ENCODE measurements at regions not wholly inside any gene's neighbourhood (a gene's known extent, or its start where the extent isn't known, plus 50 kb on each side); places are given as distances from the start of the nearest gene placed in this dataset.

DNA sequence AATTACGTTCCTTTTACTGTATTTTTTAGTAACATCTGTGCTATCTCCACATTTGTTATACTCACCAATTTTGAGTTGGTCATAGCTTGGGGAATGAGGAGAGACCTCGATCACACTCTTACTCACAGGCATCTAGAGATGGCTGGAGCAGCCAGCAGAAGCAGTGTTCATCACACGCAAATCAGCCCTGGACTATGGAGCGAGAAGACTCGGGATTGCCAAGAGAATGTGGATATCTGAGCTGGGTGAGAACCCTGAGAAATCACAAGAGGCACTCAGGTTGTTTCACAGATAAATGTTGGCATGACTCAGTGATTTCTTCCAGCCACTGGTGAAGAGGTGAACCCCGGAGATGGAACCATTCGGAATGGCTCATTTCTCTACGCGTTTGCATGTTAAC is 820.1 kb upstream of the IGFBP3 start:
- DNase-seq (ENCODE audit: low spot score in 2 of 2), result no peak
- H3K4me3 ChIP-seq (ENCODE audit: low read depth, poor library complexity, severe bottlenecking), result no peak overlapping the region
- WGBS, 2 donors, result 95 to 97% methylated on average over 9 of the region's 9 CpGs
- intact Hi-C loops (cut with DNase I; ENCODE audit: low total_unique reads), result no loop called here
- no peak for TF ChIP-seq POLR2A (IDR thresholded peaks at IDR 0.05)
- TF ChIP-seq, protein P1, sequence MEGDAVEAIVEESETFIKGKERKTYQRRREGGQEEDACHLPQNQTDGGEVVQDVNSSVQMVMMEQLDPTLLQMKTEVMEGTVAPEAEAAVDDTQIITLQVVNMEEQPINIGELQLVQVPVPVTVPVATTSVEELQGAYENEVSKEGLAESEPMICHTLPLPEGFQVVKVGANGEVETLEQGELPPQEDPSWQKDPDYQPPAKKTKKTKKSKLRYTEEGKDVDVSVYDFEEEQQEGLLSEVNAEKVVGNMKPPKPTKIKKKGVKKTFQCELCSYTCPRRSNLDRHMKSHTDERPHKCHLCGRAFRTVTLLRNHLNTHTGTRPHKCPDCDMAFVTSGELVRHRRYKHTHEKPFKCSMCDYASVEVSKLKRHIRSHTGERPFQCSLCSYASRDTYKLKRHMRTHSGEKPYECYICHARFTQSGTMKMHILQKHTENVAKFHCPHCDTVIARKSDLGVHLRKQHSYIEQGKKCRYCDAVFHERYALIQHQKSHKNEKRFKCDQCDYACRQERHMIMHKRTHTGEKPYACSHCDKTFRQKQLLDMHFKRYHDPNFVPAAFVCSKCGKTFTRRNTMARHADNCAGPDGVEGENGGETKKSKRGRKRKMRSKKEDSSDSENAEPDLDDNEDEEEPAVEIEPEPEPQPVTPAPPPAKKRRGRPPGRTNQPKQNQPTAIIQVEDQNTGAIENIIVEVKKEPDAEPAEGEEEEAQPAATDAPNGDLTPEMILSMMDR (IDR thresholded peaks at IDR 0.05), result no peak

DNA sequence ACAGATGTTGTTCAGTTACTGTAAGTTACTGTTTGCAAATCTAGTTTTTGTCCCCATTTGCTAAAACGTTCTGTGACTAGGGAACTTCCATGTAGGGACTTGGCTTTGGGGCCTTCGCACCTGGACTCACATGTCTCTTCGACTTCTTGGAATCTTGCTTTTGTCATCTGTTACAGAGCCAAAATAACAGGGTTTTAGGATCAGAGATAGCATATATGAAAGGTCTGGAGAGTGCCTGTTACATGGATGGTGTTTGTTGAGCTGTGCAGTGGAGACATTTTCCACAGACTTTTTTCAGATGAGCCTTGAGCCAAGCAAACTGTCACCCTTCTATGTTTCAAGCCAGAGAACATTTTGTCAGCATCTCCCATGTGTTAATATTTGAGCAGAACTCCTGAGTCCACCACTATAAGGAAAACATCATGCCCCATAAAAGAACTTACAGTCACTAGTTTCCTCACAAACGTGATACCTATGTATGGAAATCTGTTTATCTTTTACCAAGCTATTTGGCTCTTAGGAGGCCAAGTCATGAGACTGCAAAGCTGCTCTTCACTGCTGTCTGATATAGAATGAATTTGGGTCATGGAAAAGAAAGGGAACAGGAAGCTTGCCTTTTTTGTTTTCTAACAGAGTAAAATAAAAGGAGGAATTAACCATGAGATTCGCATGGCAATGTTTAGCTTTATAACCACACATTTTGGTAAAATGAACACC is 818.6 kb upstream of the IGFBP3 start:
- H3K4me3 ChIP-seq (ENCODE audit: low read depth, poor library complexity, severe bottlenecking), result no peak overlapping the region
- intact Hi-C loops (cut with DNase I; ENCODE audit: low total_unique reads), result no loop called here
- 78% methylated on average over 5 of the region's 5 CpGs for WGBS, 2 donors
- DNase-seq (ENCODE audit: low spot score in 2 of 2), result no peak
- no peak for TF ChIP-seq POLR2A (IDR thresholded peaks at IDR 0.05)
- TF ChIP-seq, protein P1 (IDR thresholded peaks at IDR 0.05), result no peak

DNA sequence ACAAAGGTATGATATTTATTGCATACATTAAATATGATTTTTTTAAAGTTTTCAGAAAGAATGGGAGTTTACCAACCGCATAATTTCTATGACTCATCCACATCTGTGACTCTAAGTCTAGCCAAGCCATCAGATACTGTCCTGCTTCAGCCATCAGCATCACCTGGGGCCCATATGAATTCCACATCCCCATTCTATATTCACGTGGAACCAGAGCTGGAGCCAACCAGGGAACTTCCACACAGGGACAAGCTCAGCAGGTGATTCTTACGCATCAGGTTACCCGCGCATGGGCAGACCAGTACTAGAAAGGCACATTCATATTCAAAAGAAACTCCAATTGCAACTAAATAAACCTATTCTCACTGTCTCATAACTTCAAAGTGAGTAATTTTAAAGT is 817.7 kb upstream of the IGFBP3 start:
- 83 to 86% methylated on average over 5 of the region's 5 CpGs for WGBS, 2 donors
- intact Hi-C loops (cut with DNase I; ENCODE audit: low total_unique reads), result no loop called here
- no peak for DNase-seq (ENCODE audit: low spot score in 2 of 2)
- no peak overlapping the region for H3K4me3 ChIP-seq (ENCODE audit: low read depth, poor library complexity, severe bottlenecking)
- no peak for TF ChIP-seq POLR2A (IDR thresholded peaks at IDR 0.05)
- TF ChIP-seq, protein P1 (IDR thresholded peaks at IDR 0.05), result no peak

DNA sequence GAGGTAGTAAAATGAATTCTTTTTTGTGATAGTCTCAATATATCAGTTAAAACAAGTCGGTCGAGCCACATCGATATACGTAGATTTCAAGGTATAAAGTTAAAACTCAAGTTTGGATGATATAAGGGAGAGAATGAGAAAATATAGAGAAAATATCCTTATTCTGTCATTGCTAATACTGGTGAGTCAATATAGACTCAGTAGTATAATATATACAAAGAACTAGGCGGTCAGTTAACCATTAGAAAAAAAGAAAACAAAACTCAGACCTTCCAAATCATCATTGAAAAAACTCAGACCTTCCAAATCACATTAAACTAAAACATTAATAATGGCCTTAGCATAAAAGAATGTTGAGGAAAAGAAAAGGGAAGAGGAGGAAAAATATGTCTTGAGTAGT is 817.1 kb upstream of the IGFBP3 start:
- H3K4me3 ChIP-seq (ENCODE audit: low read depth, poor library complexity, severe bottlenecking), result no peak overlapping the region
- 95 to 96% methylated on average over 5 of the region's 5 CpGs for WGBS, 2 donors
- no peak for DNase-seq (ENCODE audit: low spot score in 2 of 2)
- TF ChIP-seq, protein P1 (IDR thresholded peaks at IDR 0.05), result no peak
- TF ChIP-seq POLR2A (IDR thresholded peaks at IDR 0.05), result no peak
- intact Hi-C loops (cut with DNase I; ENCODE audit: low total_unique reads), result no loop called here

DNA sequence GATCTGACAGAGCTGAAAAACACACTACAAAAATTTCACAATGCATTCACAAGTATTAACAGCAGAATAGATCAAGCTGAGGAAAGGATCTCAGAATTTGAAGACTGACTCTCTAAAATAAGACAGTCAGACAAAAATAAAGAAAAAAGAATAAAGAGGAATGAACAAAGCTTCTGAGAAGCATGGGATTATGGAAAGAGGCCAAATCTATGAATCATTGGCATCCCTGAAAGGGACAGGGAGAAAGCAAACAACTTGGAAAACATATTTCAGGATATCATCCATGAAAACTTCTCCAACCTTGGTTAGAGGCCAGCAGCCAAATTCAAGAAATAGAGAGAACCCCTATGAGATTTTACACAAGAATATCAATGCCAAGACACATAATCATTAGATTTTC is 804.8 kb upstream of the IGFBP3 start:
- intact Hi-C loops (cut with DNase I; ENCODE audit: low total_unique reads), result no loop called here
- DNase-seq (ENCODE audit: low spot score in 2 of 2), result no peak
- TF ChIP-seq, protein P1 (IDR thresholded peaks at IDR 0.05), result no peak
- TF ChIP-seq POLR2A (IDR thresholded peaks at IDR 0.05), result no peak
- H3K4me3 ChIP-seq (ENCODE audit: low read depth, poor library complexity, severe bottlenecking), result no peak overlapping the region

DNA sequence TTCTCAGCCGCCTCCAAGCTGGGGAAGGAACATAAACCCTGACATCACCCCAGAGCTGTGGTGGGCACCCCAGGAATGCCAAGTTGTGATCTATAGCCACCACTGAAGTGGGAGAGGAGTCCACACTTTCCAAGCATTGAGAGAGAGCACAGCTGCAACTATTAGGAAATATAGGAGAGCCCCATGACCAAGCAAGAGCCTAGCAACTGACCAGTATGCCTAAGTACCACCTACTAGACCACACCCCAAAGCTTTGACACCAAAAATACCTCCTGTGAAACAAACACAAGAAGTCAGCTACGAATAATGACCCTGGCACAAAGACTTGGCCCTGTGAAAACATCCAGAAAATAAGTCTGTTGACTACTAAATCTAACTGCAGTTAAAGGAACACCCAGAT is 804.1 kb upstream of the IGFBP3 start:
- intact Hi-C loops (cut with DNase I; ENCODE audit: low total_unique reads), result no loop called here
- TF ChIP-seq POLR2A (IDR thresholded peaks at IDR 0.05), result no peak
- TF ChIP-seq, protein P1 (IDR thresholded peaks at IDR 0.05), result no peak
- DNase-seq (ENCODE audit: low spot score in 2 of 2), result no peak
- 84 to 90% methylated on average over 2 of the region's 2 CpGs for WGBS, 2 donors
- no peak overlapping the region for H3K4me3 ChIP-seq (ENCODE audit: low read depth, poor library complexity, severe bottlenecking)
